ENCODE measurements at regions not wholly inside any gene's neighbourhood (a gene's known extent, or its start where the extent isn't known, plus 50 kb on each side); places are given as distances from the start of the nearest gene placed in this dataset.
"Not testable (repeated sequence)": the region's sequence is repeated elsewhere in the genome, so short reads cannot be mapped to it uniquely, and the experiment has no call there.

- no peak for DNase-seq (ENCODE audit: low read depth)
Observed at GRCh38 chr6:19609972-19610641, 227.1 kb upstream of the ID4 start.

GRCh38 chr6:19612672-19613466 is 224.3 kb upstream of the ID4 start:
- DNase-seq (ENCODE audit: low read depth) = not testable (repeated sequence)

- no peak for DNase-seq (ENCODE audit: low read depth)
Observed at GRCh38 chr6:19613678-19614077, 223.5 kb upstream of the ID4 start.

- no peak for DNase-seq (ENCODE audit: low read depth)
Observed at GRCh38 chr6:19616022-19616421, 221.1 kb upstream of the ID4 start.

- DNase-seq (ENCODE audit: low read depth) = no peak
Observed at GRCh38 chr6:19632230-19632629, 204.9 kb upstream of the ID4 start.

GRCh38 chr6:19632786-19633185 is 204.4 kb upstream of the ID4 start:
- DNase-seq (ENCODE audit: low read depth) = no peak

GRCh38 chr6:19635728-19636127 is 201.4 kb upstream of the ID4 start:
- DNase-seq (ENCODE audit: low read depth) = no peak

GRCh38 chr6:19637010-19637409 is 200.2 kb upstream of the ID4 start:
- DNase-seq (ENCODE audit: low read depth) = no peak

- DNase-seq (ENCODE audit: low read depth) = no peak
Observed at GRCh38 chr6:19638931-19639330, 198.2 kb upstream of the ID4 start.

GRCh38 chr6:19643287-19643686 is 193.9 kb upstream of the ID4 start:
- no peak for DNase-seq (ENCODE audit: low read depth)

GRCh38 chr6:19643713-19644112 is 193.5 kb upstream of the ID4 start:
- DNase-seq (ENCODE audit: low read depth) = no peak

GRCh38 chr6:19655744-19656143 is 181.4 kb upstream of the ID4 start:
- no peak for DNase-seq (ENCODE audit: low read depth)

- DNase-seq (ENCODE audit: low read depth) = no peak
Observed at GRCh38 chr6:19660123-19660910, 176.9 kb upstream of the ID4 start.

GRCh38 chr6:19662911-19663310 is 174.3 kb upstream of the ID4 start:
- no peak for DNase-seq (ENCODE audit: low read depth)

- DNase-seq (ENCODE audit: low read depth) = no peak
Observed at GRCh38 chr6:19663479-19663878, 173.7 kb upstream of the ID4 start.

GRCh38 chr6:19664050-19664449 is 173.1 kb upstream of the ID4 start:
- DNase-seq (ENCODE audit: low read depth) = no peak

GRCh38 chr6:19664878-19665612 is 172.1 kb upstream of the ID4 start:
- DNase-seq (ENCODE audit: low read depth) = no peak

GRCh38 chr6:19665613-19665909 is 171.6 kb upstream of the ID4 start:
- no peak for DNase-seq (ENCODE audit: low read depth)

GRCh38 chr6:19668710-19669109 is 168.5 kb upstream of the ID4 start:
- DNase-seq (ENCODE audit: low read depth) = no peak

- DNase-seq (ENCODE audit: low read depth) = no peak
Observed at GRCh38 chr6:19669206-19669605, 168.0 kb upstream of the ID4 start.

- no peak for DNase-seq (ENCODE audit: low read depth)
Observed at GRCh38 chr6:19682859-19683258, 154.3 kb upstream of the ID4 start.

GRCh38 chr6:19690325-19691075 is 146.7 kb upstream of the ID4 start:
- no peak for DNase-seq (ENCODE audit: low read depth)
